CD4-positive, alpha-beta T cell (primary cell): ENCODE measurements at regions not wholly inside any gene's neighbourhood (a gene's known extent, or its start where the extent isn't known, plus 50 kb on each side); places are given as distances from the start of the nearest gene placed in this dataset.

ENCODE experiments used
- ATAC-seq: fragments of 200-7000 bp; cut with Tn5 transposase; one replicate; pipeline ENCODE4 v1.10.0; 2022; ENCODE audit warnings: mild to moderate bottlenecking; ENCODE audit not compliant: poor library complexity
- CTCF ChIA-PET: fragments of 350-600 bp; sonication (Branson Sonifier 250); formaldehyde crosslinking; loops from one replicate; lab custom pipeline; 2021; ENCODE audit warnings: antibody characterized with exemption, inconsistent platforms; lab: Charles Lee
- POLR2A ChIA-PET: fragments of 350-600 bp; sonication (Branson Sonifier 250); formaldehyde crosslinking; loops from one replicate; lab custom pipeline; 2021; ENCODE audit warnings: antibody characterized with exemption, inconsistent platforms; lab: Charles Lee
- DNase-seq, 14 experiments: peaks; one replicate each; pipeline ENCODE4 v3.0.0-alpha.2; 2013 to 2020; ENCODE audit warnings: mixed read lengths in 2 of 14
- H3K27ac ChIP-seq, 2 donors: one replicate each; pipeline versions ENCODE4 v1.5.1 to v1.7.0; 2013; ENCODE audit warnings: low read length in 2 of 2, low read depth in 1 of 2, mild to moderate bottlenecking in 1 of 2
- H3K27me3 ChIP-seq, 2 experiments: 1 replicate in 1 of 2; 2 replicates in 1 of 2; pipeline versions ENCODE4 v1.6.1 to v1.7.0; 2013; ENCODE audit warnings: low read length in 2 of 2, control low read depth in 1 of 2, mild to moderate bottlenecking in 1 of 2, moderate library complexity in 1 of 2; ENCODE audit not compliant: insufficient read depth in 2 of 2, control insufficient read depth in 1 of 2
- H3K36me3 ChIP-seq: one replicate; pipeline ENCODE4 v1.6.1; 2013; ENCODE audit warnings: low read length, control low read depth; ENCODE audit not compliant: insufficient read depth
- H3K4me1 ChIP-seq: one replicate; pipeline ENCODE4 v1.6.1; 2013; ENCODE audit warnings: low read length, control low read depth; ENCODE audit not compliant: insufficient read depth
- H3K4me3 ChIP-seq: one replicate; pipeline ENCODE4 v1.5.1; 2013; ENCODE audit warnings: mild to moderate bottlenecking, low read length, moderate library complexity
- H3K9me3 ChIP-seq, 2 experiments: 1 replicate in 1 of 2; 2 replicates in 1 of 2; pipeline versions ENCODE4 v1.6.1 to v1.7.0; 2013; ENCODE audit warnings: low read length in 2 of 2, mild to moderate bottlenecking in 2 of 2, control low read depth in 1 of 2, moderate library complexity in 1 of 2; ENCODE audit not compliant: control insufficient read depth in 1 of 2, insufficient read depth in 1 of 2
- H3K27ac Mint-ChIP-seq: one replicate; pipeline ENCODE4 v1.8.0; 2020; ENCODE audit warnings: mixed read lengths
- H3K27me3 Mint-ChIP-seq: one replicate; pipeline ENCODE4 v1.8.0; 2021; ENCODE audit warnings: mixed read lengths
- H3K36me3 Mint-ChIP-seq: one replicate; pipeline ENCODE4 v1.8.0; 2021; ENCODE audit warnings: low read depth, mixed read lengths
- H3K4me1 Mint-ChIP-seq: one replicate; pipeline ENCODE4 v1.8.0; 2021; ENCODE audit warnings: low read depth, mixed read lengths
- H3K4me3 Mint-ChIP-seq: one replicate; pipeline ENCODE4 v1.8.0; 2020; ENCODE audit warnings: mild to moderate bottlenecking, mixed read lengths
- H3K9me3 Mint-ChIP-seq: one replicate; pipeline ENCODE4 v1.8.0; 2020; ENCODE audit warnings: mixed read lengths
- CTCF ChIP-seq: fragments of 200-600 bp; IDR thresholded peaks from one replicate; pipeline ENCODE4 v1.8.0; 2022; ENCODE audit warnings: antibody characterized with exemption, mild to moderate bottlenecking
- intact Hi-C, 2 experiments: fragments of 100-400 bp; cut with DNase I in 1 of 2; cut with micrococcal nuclease in 1 of 2; formaldehyde crosslinking; loops; one replicate each; pipeline versions ENCODE4 v1.15.1 to v1.9.0; 2023 to 2025; cut with DNase I, micrococcal nuclease

- no peak overlapping the region for H3K27ac Mint-ChIP-seq
- ChIA-PET CTCF (no interaction called here), POLR2A (no interaction called here)
- no peak for DNase-seq
- Histone ChIP-seq H3K4me3 (no peak overlapping the region), H3K9me3 (no peaks in the 10 kb centered on the region), H3K4me1 (no peaks in the 10 kb centered on the region), H3K27me3 (no peaks in the 10 kb centered on the region), H3K27ac (no peak overlapping the region), H3K36me3 (no peaks in the 10 kb centered on the region)
- no peak overlapping the region for H3K4me3 Mint-ChIP-seq
- H3K4me1 Mint-ChIP-seq = no peaks in the 10 kb centered on the region
- no peak for TF ChIP-seq CTCF
- H3K27me3 Mint-ChIP-seq = peaks cover 4% of the 10 kb centered on the region
- no peaks in the 10 kb centered on the region for H3K36me3 Mint-ChIP-seq
- intact Hi-C loops = no loop called here
- no peaks in the 10 kb centered on the region for H3K9me3 Mint-ChIP-seq
- ATAC-seq = no peak
Observed at GRCh38 chr15:93497291-93497690, 408.3 kb upstream of the RGMA start.

- POLR2A ChIA-PET = no interaction called here
Observed at GRCh38 chr15:93496888-93497287, 407.9 kb upstream of the RGMA start.

GRCh38 chr15:93495799-93496637, 407.0 kb upstream of the RGMA start:
- CTCF ChIA-PET = no interaction called here
- H3K4me1 Mint-ChIP-seq = no peaks in the 10 kb centered on the region

More at GRCh38 chr15:93496888-93497287, 407.9 kb upstream of the RGMA start:
- no peaks in the 10 kb centered on the region for H3K9me3 ChIP-seq
- no peaks in the 10 kb centered on the region for H3K4me1 ChIP-seq
- H3K27me3 ChIP-seq = no peaks in the 10 kb centered on the region
- H3K36me3 ChIP-seq = no peaks in the 10 kb centered on the region
- intact Hi-C loops = no loop called here
- no peaks in the 10 kb centered on the region for H3K9me3 Mint-ChIP-seq
- peaks cover 4% of the 10 kb centered on the region for H3K27me3 Mint-ChIP-seq
- no peak overlapping the region for H3K27ac Mint-ChIP-seq
- CTCF ChIA-PET = no interaction called here
- ATAC-seq = no peak
- no peaks in the 10 kb centered on the region for H3K4me1 Mint-ChIP-seq
- H3K36me3 Mint-ChIP-seq = no peaks in the 10 kb centered on the region
- no peak overlapping the region for H3K4me3 ChIP-seq
- no peak for TF ChIP-seq CTCF
- H3K4me3 Mint-ChIP-seq = no peak overlapping the region
- no peak for DNase-seq
- H3K27ac ChIP-seq = no peak overlapping the region

More at GRCh38 chr15:93495799-93496637, 407.0 kb upstream of the RGMA start:
- no peak overlapping the region for H3K4me3 Mint-ChIP-seq
- Histone ChIP-seq H3K36me3 (no peaks in the 10 kb centered on the region), H3K27me3 (no peaks in the 10 kb centered on the region), H3K4me3 (no peak overlapping the region), H3K27ac (no peak overlapping the region), H3K9me3 (no peaks in the 10 kb centered on the region), H3K4me1 (no peaks in the 10 kb centered on the region)
- no peak for TF ChIP-seq CTCF
- POLR2A ChIA-PET = interaction anchor here (0.7 kb wide), 1 partner anchor 177 kb away, joined by 3 read pairs; no protein-coding TSS in a partner anchor
- intact Hi-C loops = no loop called here
- H3K36me3 Mint-ChIP-seq = no peaks in the 10 kb centered on the region
- no peak overlapping the region for H3K27ac Mint-ChIP-seq
- ATAC-seq (no peak), DNase-seq (no peak)
- H3K27me3 Mint-ChIP-seq = peaks cover 4% of the 10 kb centered on the region
- H3K9me3 Mint-ChIP-seq = no peaks in the 10 kb centered on the region
